ENCODE measurements at regions not wholly inside any gene's neighbourhood (a gene's known extent, or its start where the extent isn't known, plus 50 kb on each side); places are given as distances from the start of the nearest gene placed in this dataset.

DNA sequence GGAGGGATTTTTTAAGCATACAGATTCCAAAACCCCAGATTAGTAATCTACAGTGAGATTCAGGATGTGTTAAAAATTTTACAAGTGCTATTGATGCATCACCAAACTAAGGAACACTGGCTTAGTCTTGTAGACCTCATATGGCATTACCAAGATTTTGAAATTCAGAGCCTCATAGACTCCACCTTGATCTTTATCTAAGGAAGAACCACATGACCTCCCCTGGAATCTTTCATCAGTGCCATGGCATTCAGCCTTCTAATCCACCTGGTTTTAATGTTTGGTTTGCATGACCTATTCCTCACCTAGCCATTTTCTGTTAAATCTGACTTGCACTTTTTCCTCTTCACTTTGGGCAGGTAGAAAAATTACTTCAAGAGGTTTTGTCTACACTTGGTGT lies 171.6 kb downstream of the NKX6-1 start:
- no peak for TF ChIP-seq CTCF (IDR thresholded peaks at IDR 0.05 in 4 of 5, conservative IDR thresholded peaks at IDR 0.05 in 1 of 5)
- TF ChIP-seq POLR2A (IDR thresholded peaks at IDR 0.05) = no peak
